ENCODE measurements at regions not wholly inside any gene's neighbourhood (a gene's known extent, or its start where the extent isn't known, plus 50 kb on each side); places are given as distances from the start of the nearest gene placed in this dataset.

GRCh38 chr3:153028381-153028780 lies 133.6 kb upstream of the RAP2B start:
- no peak for DNase-seq (ENCODE audit: low spot score)

GRCh38 chr3:153029350-153029749 lies 132.7 kb upstream of the RAP2B start:
- DNase-seq (ENCODE audit: low spot score): no peak

GRCh38 chr3:153032891-153033290 lies 129.1 kb upstream of the RAP2B start:
- DNase-seq (ENCODE audit: low spot score): no peak

- DNase-seq (ENCODE audit: low spot score): no peak
These were observed 125.2 kb upstream of the RAP2B start for GRCh38 chr3:153036846-153037245.

GRCh38 chr3:153038367-153038766 lies 123.7 kb upstream of the RAP2B start:
- no peak for DNase-seq (ENCODE audit: low spot score)

GRCh38 chr3:153038779-153039178 lies 123.2 kb upstream of the RAP2B start:
- peak; percentile 87 for DNase-seq (ENCODE audit: low spot score)

- no peak for DNase-seq (ENCODE audit: low spot score)
These were observed 120.8 kb upstream of the RAP2B start for GRCh38 chr3:153041181-153041580.

- peak; percentile 21 for DNase-seq (ENCODE audit: low spot score)
These were observed 119.9 kb upstream of the RAP2B start for GRCh38 chr3:153042088-153042487.

- DNase-seq (ENCODE audit: low spot score): no peak
These were observed 118.2 kb upstream of the RAP2B start for GRCh38 chr3:153043729-153044328.

GRCh38 chr3:153045150-153045549 lies 116.9 kb upstream of the RAP2B start:
- DNase-seq (ENCODE audit: low spot score): no peak

GRCh38 chr3:153050978-153051377 lies 111.0 kb upstream of the RAP2B start:
- no peak for DNase-seq (ENCODE audit: low spot score)

- peak; percentile 93 for DNase-seq (ENCODE audit: low spot score)
These were observed 110.5 kb upstream of the RAP2B start for GRCh38 chr3:153051427-153052095.

GRCh38 chr3:153052096-153052460 lies 109.9 kb upstream of the RAP2B start:
- DNase-seq (ENCODE audit: low spot score): peak; percentile 92

GRCh38 chr3:153055217-153055616 lies 106.8 kb upstream of the RAP2B start:
- DNase-seq (ENCODE audit: low spot score): no peak

GRCh38 chr3:153055779-153056178 lies 106.2 kb upstream of the RAP2B start:
- DNase-seq (ENCODE audit: low spot score): no peak

GRCh38 chr3:153058031-153058688 lies 103.9 kb upstream of the RAP2B start:
- peak; percentile 73 for DNase-seq (ENCODE audit: low spot score)

- DNase-seq (ENCODE audit: low spot score): no peak
These were observed 101.7 kb upstream of the RAP2B start for GRCh38 chr3:153060346-153060745.

- no peak for DNase-seq (ENCODE audit: low spot score)
These were observed 100.0 kb upstream of the RAP2B start for GRCh38 chr3:153061938-153062528.

- no peak for DNase-seq (ENCODE audit: low spot score)
These were observed 98.7 kb upstream of the RAP2B start for GRCh38 chr3:153063337-153063736.

- DNase-seq (ENCODE audit: low spot score): no peak
These were observed 95.0 kb upstream of the RAP2B start for GRCh38 chr3:153066983-153067382.

- peak; percentile 35 for DNase-seq (ENCODE audit: low spot score)
These were observed 92.2 kb upstream of the RAP2B start for GRCh38 chr3:153069598-153070510.

- no peak for DNase-seq (ENCODE audit: low spot score)
These were observed 91.5 kb upstream of the RAP2B start for GRCh38 chr3:153070511-153070868.
